22Rv1 (cell line): ENCODE measurements at regions not wholly inside any gene's neighbourhood (a gene's known extent, or its start where the extent isn't known, plus 50 kb on each side); places are given as distances from the start of the nearest gene placed in this dataset.
"Not testable (repeated sequence)": the region's sequence is repeated elsewhere in the genome, so short reads cannot be mapped to it uniquely, and the experiment has no call there.

Experiments used
- CTCF ChIP-seq: fragments of 450-650 bp; IDR thresholded peaks from 2 replicates; pipeline ENCODE4 v1.5.1; 2017; ENCODE audit warnings: mild to moderate bottlenecking
- ZFX ChIP-seq: fragments of 450-650 bp; IDR thresholded peaks from 2 replicates; pipeline ENCODE4 v1.6.1; 2017; ENCODE audit warnings: antibody characterized with exemption, borderline replicate concordance

GRCh38 chr21:14009238-14009981 lies 201.3 kb downstream of the LIPI start:
- TF ChIP-seq CTCF, ZFX: not testable (repeated sequence)
